ENCODE measurements at regions not wholly inside any gene's neighbourhood (a gene's known extent, or its start where the extent isn't known, plus 50 kb on each side); places are given as distances from the start of the nearest gene placed in this dataset.

DNA sequence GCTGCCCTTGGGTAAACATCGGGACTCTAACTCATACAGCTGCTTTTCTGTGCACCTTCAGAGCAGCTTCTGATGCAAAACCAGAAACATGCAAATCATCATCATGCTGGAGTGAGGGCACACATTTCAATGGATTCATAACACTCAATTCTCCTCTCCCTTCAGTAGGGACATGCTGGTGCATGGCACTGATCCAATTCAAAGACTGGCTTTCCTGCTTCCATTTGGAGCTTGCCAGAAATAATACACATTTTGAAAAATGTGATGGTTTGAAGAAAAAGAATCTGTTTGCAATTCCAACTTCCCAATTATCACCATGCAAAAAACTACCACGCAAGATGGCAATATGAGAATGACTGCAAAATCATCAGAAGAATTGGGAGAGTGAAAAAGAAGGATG is 65.2 kb upstream of the PDE10A start:
- Histone ChIP-seq H3K36me3 (ENCODE audit: control insufficient read depth, insufficient read depth, low read length) (no peaks in the 10 kb centered on the region), H3K27me3 (ENCODE audit: control insufficient read depth, insufficient read depth, low read length) (no peaks in the 10 kb centered on the region), H3K9ac (ENCODE audit: low read length) (no peak overlapping the region), H3K4me1 (ENCODE audit: control insufficient read depth, insufficient read depth, low read length) (no peaks in the 10 kb centered on the region), H3K9me3 (ENCODE audit: control insufficient read depth, low read length) (no peaks in the 10 kb centered on the region), H3K4me3 (ENCODE audit: low read length) (no peak overlapping the region)

DNA sequence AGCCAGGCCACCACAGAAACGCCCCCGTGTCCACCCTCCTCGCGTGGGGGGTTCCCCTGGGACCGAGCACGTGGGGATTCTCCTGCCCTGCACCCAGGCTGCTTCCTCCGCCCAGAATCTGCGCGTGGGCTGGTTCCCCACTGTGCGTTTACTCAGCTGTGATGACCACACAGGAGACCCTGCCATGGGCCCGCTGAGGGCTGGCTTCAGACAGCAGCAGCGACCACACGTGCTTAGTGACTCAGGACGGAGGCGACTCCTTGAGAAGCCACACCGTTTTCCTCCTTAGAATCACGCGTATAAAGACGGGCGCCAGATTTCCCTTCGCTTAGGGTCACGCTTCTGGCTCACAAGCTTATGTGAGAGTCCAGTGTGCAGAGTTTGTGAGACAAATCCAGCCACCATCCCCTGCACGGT is 63.9 kb upstream of the PDE10A start:
- Histone ChIP-seq H3K4me3 (ENCODE audit: low read length) (no peak overlapping the region), H3K4me1 (ENCODE audit: control insufficient read depth, insufficient read depth, low read length) (no peaks in the 10 kb centered on the region), H3K27me3 (ENCODE audit: control insufficient read depth, insufficient read depth, low read length) (no peaks in the 10 kb centered on the region), H3K36me3 (ENCODE audit: control insufficient read depth, insufficient read depth, low read length) (no peaks in the 10 kb centered on the region), H3K9me3 (ENCODE audit: control insufficient read depth, low read length) (no peaks in the 10 kb centered on the region), H3K9ac (ENCODE audit: low read length) (no peak overlapping the region)

DNA sequence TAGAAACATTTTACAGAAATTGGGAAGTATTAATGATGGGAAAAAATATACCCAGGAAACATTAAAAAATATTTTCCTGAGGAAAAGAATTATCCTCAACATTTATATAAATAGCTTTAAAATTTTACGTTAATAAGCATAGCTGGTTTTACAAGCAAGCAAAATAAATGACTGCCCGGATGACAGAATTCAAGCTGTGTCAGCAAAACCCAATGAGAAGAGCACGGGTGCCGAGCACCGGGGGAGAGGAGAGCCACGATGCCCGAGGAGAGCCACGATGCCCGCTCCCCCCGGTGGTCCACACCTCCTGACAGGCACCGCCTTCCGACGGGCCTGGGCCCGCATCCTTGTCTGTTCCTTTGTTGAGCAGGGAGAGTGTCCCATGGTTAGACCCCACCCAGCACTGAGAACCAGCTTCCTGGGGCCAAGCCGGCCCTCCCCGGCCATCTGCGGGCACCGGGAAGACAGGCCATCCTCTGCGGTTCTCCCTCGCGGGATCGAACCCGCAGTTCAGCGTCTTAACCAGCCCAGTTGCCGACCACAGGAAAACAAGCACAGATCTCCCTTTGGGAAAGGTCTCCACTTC is 63.3 kb upstream of the PDE10A start:
- Histone ChIP-seq H3K27me3 (ENCODE audit: control insufficient read depth, insufficient read depth, low read length) (no peaks in the 10 kb centered on the region), H3K36me3 (ENCODE audit: control insufficient read depth, insufficient read depth, low read length) (no peaks in the 10 kb centered on the region), H3K9me3 (ENCODE audit: control insufficient read depth, low read length) (no peaks in the 10 kb centered on the region), H3K4me3 (ENCODE audit: low read length) (no peak overlapping the region), H3K4me1 (ENCODE audit: control insufficient read depth, insufficient read depth, low read length) (no peaks in the 10 kb centered on the region), H3K9ac (ENCODE audit: low read length) (no peak overlapping the region)

DNA sequence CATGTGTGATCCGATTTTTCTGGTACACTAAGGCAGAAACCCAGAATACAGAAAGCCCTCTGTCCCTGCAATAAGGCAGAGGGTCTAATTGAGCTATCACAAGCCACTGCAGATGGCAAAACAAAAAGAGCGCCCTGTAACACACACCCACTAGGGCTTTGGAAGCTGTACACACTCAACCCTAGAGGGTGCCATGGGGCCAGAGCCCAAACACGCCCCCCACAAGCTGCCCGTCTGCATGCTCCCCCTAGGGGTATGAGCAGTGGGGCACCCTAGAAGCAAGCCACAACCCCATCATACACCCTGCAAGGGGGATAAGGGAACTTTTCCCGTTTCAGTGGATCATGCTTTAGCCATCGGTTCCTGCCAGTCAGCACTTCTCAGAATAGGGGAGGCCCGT is 62.2 kb upstream of the PDE10A start:
- H3K36me3 ChIP-seq (ENCODE audit: control insufficient read depth, insufficient read depth, low read length), result no peaks in the 10 kb centered on the region
- H3K9ac ChIP-seq (ENCODE audit: low read length), result no peak overlapping the region
- H3K4me3 ChIP-seq (ENCODE audit: low read length), result no peak overlapping the region
- no peaks in the 10 kb centered on the region for H3K9me3 ChIP-seq (ENCODE audit: control insufficient read depth, low read length)
- no peaks in the 10 kb centered on the region for H3K27me3 ChIP-seq (ENCODE audit: control insufficient read depth, insufficient read depth, low read length)
- no peaks in the 10 kb centered on the region for H3K4me1 ChIP-seq (ENCODE audit: control insufficient read depth, insufficient read depth, low read length)

DNA sequence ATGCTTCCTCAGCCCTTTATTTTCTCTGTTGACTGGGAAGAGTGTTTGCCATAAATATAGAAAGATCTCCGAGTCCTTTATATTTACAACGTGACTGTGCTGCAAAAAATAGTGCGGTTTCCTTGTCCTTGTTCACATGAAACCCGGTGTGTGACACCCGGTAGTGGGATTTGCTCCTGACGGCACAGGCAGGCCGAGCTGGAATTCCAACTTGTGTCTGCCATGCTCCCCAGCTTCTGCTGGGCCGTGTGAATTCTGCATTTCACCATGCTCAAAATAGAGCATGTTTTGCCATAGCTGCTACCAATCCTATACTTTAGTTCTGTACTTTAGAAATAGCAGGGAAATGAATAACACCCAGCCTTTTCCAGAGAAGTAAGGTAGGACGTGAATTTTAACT is 60.3 kb upstream of the PDE10A start:
- no peaks in the 10 kb centered on the region for H3K9me3 ChIP-seq (ENCODE audit: control insufficient read depth, low read length)
- no peak overlapping the region for H3K9ac ChIP-seq (ENCODE audit: low read length)
- no peaks in the 10 kb centered on the region for H3K36me3 ChIP-seq (ENCODE audit: control insufficient read depth, insufficient read depth, low read length)
- H3K4me1 ChIP-seq (ENCODE audit: control insufficient read depth, insufficient read depth, low read length), result no peaks in the 10 kb centered on the region
- H3K27me3 ChIP-seq (ENCODE audit: control insufficient read depth, insufficient read depth, low read length), result no peaks in the 10 kb centered on the region
- no peak overlapping the region for H3K4me3 ChIP-seq (ENCODE audit: low read length)

DNA sequence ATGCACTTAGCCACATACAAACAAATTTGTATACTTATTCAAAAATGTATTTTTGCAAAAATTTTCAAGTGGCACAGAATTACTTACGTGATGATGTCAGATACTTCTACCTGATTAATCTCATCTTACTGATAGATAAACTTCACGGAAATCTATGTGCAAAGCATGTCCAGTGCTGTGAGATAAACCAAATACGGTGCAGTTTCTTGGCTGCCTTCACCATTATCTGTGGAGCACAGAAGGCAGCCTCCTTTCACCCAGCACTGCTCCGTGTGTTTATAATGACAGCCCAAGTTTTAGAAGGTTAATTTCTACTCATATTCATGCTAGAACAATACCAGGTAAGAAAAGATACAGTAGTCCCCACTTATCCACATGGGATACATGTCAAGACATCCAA is 59.0 kb upstream of the PDE10A start:
- H3K4me1 ChIP-seq (ENCODE audit: control insufficient read depth, insufficient read depth, low read length), result no peaks in the 10 kb centered on the region
- H3K9me3 ChIP-seq (ENCODE audit: control insufficient read depth, low read length), result no peaks in the 10 kb centered on the region
- no peak overlapping the region for H3K4me3 ChIP-seq (ENCODE audit: low read length)
- no peaks in the 10 kb centered on the region for H3K27me3 ChIP-seq (ENCODE audit: control insufficient read depth, insufficient read depth, low read length)
- H3K9ac ChIP-seq (ENCODE audit: low read length), result no peak overlapping the region
- H3K36me3 ChIP-seq (ENCODE audit: control insufficient read depth, insufficient read depth, low read length), result no peaks in the 10 kb centered on the region

DNA sequence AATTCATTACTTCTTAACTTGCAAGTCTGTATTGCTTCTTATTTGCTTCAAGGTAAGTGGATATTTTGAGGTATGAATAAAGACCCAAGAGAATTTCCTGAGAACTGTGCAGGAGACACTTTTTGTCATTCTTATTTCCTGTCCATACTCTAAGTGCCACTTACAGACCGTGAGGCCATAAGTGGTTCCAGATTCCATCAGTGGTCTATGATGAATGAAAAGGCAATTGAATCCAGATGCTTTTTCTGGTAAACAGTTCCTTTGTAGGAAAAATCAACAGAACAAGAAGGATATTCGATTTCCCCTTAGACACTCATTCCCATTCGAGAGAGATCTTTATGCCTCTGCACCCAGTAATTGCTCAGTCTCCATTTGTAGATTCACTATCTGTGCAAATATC is 58.3 kb upstream of the PDE10A start:
- Histone ChIP-seq H3K4me1 (ENCODE audit: control insufficient read depth, insufficient read depth, low read length) (no peaks in the 10 kb centered on the region), H3K4me3 (ENCODE audit: low read length) (no peak overlapping the region), H3K9me3 (ENCODE audit: control insufficient read depth, low read length) (no peaks in the 10 kb centered on the region)

DNA sequence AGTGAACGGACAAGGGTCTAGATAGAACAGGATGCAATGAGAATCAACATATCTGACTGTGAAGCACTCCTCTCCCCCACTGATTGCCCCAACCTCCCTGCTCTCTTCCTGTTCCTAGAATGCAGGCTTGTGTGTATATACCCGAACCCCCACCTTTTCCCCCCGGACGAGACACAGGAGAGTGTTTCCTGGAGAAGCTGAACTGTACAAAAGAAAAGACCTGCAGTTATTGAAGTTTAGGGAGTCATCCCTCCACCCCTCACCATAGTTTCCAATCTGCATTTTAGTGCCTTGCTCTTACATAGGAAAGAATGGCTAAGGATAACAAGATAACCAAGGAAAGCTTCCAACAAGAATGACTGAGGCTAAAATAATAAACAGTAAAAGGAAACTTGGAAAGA is 55.5 kb upstream of the PDE10A start:
- Histone ChIP-seq H3K4me1 (ENCODE audit: control insufficient read depth, insufficient read depth, low read length) (no peaks in the 10 kb centered on the region), H3K9ac (ENCODE audit: low read length) (no peak overlapping the region), H3K9me3 (ENCODE audit: control insufficient read depth, low read length) (no peaks in the 10 kb centered on the region), H3K36me3 (ENCODE audit: control insufficient read depth, insufficient read depth, low read length) (no peaks in the 10 kb centered on the region), H3K27me3 (ENCODE audit: control insufficient read depth, insufficient read depth, low read length) (no peaks in the 10 kb centered on the region), H3K4me3 (ENCODE audit: low read length) (no peak overlapping the region)

More for the DNA sequence above, 58.3 kb upstream of the PDE10A start:
- Histone ChIP-seq H3K9ac (ENCODE audit: low read length) (no peak overlapping the region), H3K36me3 (ENCODE audit: control insufficient read depth, insufficient read depth, low read length) (no peaks in the 10 kb centered on the region), H3K27me3 (ENCODE audit: control insufficient read depth, insufficient read depth, low read length) (no peaks in the 10 kb centered on the region)

DNA sequence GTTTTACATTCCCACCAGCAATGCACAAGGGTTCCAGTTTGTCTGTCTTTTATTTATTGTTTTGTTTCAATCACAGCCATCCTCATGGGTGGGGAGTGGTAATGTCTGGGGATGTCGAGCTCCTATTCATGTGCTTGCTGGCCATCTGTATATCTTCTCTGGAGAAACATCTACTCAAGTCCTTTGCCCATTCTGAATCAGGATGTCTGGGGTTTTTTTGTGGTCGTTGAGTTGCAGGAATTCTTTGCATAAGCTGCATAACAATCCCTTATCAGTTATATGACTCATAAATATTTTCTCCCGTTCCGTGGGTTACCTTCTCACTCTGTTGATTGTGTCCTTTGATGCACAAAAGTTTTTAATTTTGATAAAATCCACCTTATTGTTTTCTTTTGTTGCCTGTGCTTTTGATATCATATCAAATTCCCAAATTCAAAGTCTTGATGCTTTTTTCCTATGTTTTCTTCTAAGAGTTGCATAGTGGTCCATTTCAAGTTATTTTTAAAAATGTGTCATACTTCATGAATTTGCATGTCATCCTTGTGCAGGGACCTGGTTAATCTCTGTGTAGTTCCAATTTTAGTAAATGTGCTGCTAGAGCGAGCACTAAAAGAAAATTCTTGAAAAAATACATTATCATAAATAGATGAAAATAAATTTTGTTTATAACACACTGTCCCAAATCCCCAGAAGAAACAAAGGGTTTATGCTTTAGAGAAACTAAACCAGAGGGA is 54.9 kb upstream of the PDE10A start:
- H3K27me3 ChIP-seq (ENCODE audit: control insufficient read depth, insufficient read depth, low read length), result no peaks in the 10 kb centered on the region
- H3K9me3 ChIP-seq (ENCODE audit: control insufficient read depth, low read length), result no peaks in the 10 kb centered on the region
- no peak overlapping the region for H3K9ac ChIP-seq (ENCODE audit: low read length)
- H3K4me3 ChIP-seq (ENCODE audit: low read length), result no peak overlapping the region
- H3K4me1 ChIP-seq (ENCODE audit: control insufficient read depth, insufficient read depth, low read length), result no peaks in the 10 kb centered on the region
- no peaks in the 10 kb centered on the region for H3K36me3 ChIP-seq (ENCODE audit: control insufficient read depth, insufficient read depth, low read length)

DNA sequence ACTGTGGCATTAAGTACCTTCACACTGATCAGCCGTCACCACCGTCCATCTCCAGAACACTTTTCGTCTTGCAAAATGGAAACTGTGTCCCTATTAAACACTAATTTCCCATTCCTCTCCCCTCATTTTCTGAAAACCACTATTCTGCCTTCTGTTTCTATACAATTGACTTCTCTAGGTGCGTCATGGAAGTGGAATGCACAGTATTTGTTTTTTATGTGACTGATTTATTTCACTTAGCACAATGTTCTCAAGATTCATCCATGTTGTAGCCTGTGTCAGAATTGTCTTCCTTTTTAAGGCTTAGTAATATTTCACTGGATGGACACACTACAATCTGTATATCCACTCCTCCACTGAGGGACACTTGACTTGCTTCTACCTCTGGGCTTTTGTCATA is 53.8 kb upstream of the PDE10A start:
- no peaks in the 10 kb centered on the region for H3K27me3 ChIP-seq (ENCODE audit: control insufficient read depth, insufficient read depth, low read length)
- no peak overlapping the region for H3K4me3 ChIP-seq (ENCODE audit: low read length)
- no peaks in the 10 kb centered on the region for H3K4me1 ChIP-seq (ENCODE audit: control insufficient read depth, insufficient read depth, low read length)
- no peaks in the 10 kb centered on the region for H3K36me3 ChIP-seq (ENCODE audit: control insufficient read depth, insufficient read depth, low read length)
- H3K9ac ChIP-seq (ENCODE audit: low read length), result no peak overlapping the region
- H3K9me3 ChIP-seq (ENCODE audit: control insufficient read depth, low read length), result no peaks in the 10 kb centered on the region

DNA sequence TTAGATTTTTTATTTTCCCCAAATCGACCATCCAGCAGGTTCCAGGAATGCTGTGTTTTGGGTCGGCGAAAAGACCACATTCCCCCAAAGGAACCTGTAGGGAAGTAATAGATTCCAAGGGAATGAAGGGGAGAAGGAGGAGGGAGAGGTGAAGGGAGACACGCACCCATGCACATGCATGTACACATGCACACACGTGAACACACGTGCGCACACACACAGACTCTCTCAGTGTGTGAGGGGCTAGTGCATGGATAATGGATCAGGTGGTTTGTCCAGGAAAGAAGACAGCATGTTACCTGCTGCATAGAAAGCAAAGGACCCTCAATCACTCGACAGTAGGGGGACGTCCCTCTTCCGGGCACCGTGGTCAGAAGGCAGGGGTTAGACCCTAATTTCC is 52.4 kb upstream of the PDE10A start:
- Histone ChIP-seq H3K9ac (ENCODE audit: low read length) (no peak overlapping the region), H3K27me3 (ENCODE audit: control insufficient read depth, insufficient read depth, low read length) (no peaks in the 10 kb centered on the region), H3K4me3 (ENCODE audit: low read length) (no peak overlapping the region), H3K4me1 (ENCODE audit: control insufficient read depth, insufficient read depth, low read length) (no peaks in the 10 kb centered on the region), H3K36me3 (ENCODE audit: control insufficient read depth, insufficient read depth, low read length) (no peaks in the 10 kb centered on the region), H3K9me3 (ENCODE audit: control insufficient read depth, low read length) (no peaks in the 10 kb centered on the region)

DNA sequence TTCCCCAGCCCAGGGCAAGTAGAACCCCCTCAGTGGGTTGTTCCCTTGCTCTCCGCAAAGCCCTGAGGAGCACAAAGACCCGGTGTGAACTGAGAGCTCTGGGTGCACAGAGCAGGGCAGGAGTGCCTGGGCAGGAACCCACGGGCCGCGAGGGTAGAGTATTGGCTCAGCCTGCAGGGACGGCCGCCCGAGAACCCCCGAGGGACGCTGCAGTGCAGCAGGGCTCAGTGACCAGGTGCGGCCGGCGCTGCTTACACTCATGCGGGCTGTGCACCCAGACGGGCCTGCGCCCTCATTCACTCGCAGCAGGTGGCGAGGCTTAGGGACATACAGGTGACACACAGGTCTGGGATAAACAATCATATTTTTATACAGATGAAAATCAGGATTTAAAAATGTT is 51.9 kb upstream of the PDE10A start:
- H3K4me1 ChIP-seq (ENCODE audit: control insufficient read depth, insufficient read depth, low read length), result no peaks in the 10 kb centered on the region
- H3K36me3 ChIP-seq (ENCODE audit: control insufficient read depth, insufficient read depth, low read length), result no peaks in the 10 kb centered on the region
- H3K27me3 ChIP-seq (ENCODE audit: control insufficient read depth, insufficient read depth, low read length), result no peaks in the 10 kb centered on the region
- H3K9me3 ChIP-seq (ENCODE audit: control insufficient read depth, low read length), result no peaks in the 10 kb centered on the region
- no peak overlapping the region for H3K9ac ChIP-seq (ENCODE audit: low read length)
- no peak overlapping the region for H3K4me3 ChIP-seq (ENCODE audit: low read length)
